ENCODE measurements at regions not wholly inside any gene's neighbourhood (a gene's known extent, or its start where the extent isn't known, plus 50 kb on each side); places are given as distances from the start of the nearest gene placed in this dataset.

DNA sequence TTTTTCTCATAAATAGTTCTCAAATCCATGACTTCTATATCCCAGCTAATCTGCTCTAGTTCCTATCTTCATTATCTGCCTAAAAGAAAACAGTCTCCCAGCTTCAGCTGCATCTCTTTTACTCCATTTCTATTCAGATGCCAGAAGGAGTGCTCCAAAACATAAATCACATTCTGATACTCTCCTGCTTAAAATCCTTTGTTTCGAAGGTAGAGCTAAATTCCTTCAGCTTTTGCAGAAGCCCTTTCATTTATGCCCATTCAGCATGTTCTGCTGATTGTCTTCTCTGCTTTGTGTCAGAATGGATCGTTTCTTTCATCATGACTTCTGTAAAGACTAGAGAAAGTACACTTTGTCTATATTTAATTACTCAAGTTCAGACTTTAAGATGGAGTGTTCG, 440.1 kb upstream of the SMIM31 start:
- TF ChIP-seq POLR2A (IDR thresholded peaks at IDR 0.05): no peak
- TF ChIP-seq CTCF (IDR thresholded peaks at IDR 0.05): no peak
